Psoas muscle (tissue), 7 donors: ENCODE measurements at regions not wholly inside any gene's neighbourhood (a gene's known extent, or its start where the extent isn't known, plus 50 kb on each side); places are given as distances from the start of the nearest gene placed in this dataset.

Source experiments
- ATAC-seq, 4 donors: fragments of 200-7000 bp; cut with Tn5 transposase; one replicate each; pipeline ENCODE4 v1.9.1; 2020; ENCODE audit warnings: moderate library complexity in 3 of 4, mild to moderate bottlenecking in 2 of 4
- DNase-seq, 2 donors: peaks; one replicate each; pipeline ENCODE4 v3.0.0-alpha.2; 2020
- H3K27ac ChIP-seq: fragments of 200-600 bp; one replicate; pipeline ENCODE4 v1.8.0; 2022
- H3K27me3 ChIP-seq, 3 donors: fragments of 200-600 bp in 1 of 3; one replicate each; pipeline versions ENCODE4 v1.6.1 to v1.8.0; 2013 to 2022; ENCODE audit warnings: low read length in 2 of 3, mild to moderate bottlenecking in 2 of 3, moderate library complexity in 1 of 3; ENCODE audit not compliant: insufficient read depth in 3 of 3
- H3K36me3 ChIP-seq, 2 donors: fragments of 200-600 bp in 1 of 2; one replicate each; pipeline versions ENCODE4 v1.6.1 to v1.8.0; 2013 to 2022; ENCODE audit warnings: low read depth in 1 of 2, mild to moderate bottlenecking in 1 of 2, moderate library complexity in 1 of 2; ENCODE audit not compliant: insufficient read depth in 1 of 2
- H3K4me1 ChIP-seq: fragments of 200-600 bp; one replicate; pipeline ENCODE4 v1.8.0; 2022
- H3K4me3 ChIP-seq: fragments of 200-600 bp; one replicate; pipeline ENCODE4 v1.8.0; 2022; ENCODE audit warnings: mild to moderate bottlenecking
- H3K9me3 ChIP-seq: fragments of 200-600 bp; one replicate; pipeline ENCODE4 v1.8.0; 2022
- WGBS, 3 donors: extraction: QIAGEN DNeasy Blood & Tissue Kit; methylation state at CpG; one replicate each; pipeline versions ENCODE4 v1.1.6 to v1.1.7; 2013; 5-methylcytosine and 5-hydroxymethylcytosine counted together
- intact Hi-C, 2 donors: fragments of 100-400 bp; cut with DNase I; formaldehyde crosslinking; loops; one replicate each; pipeline versions ENCODE4 v1.11.0 to v1.14.2; 2022
- TF ChIP-seq, protein P1 (sequence below): fragments of 200-600 bp; IDR thresholded peaks from one replicate; pipeline ENCODE4 v1.8.0; 2022; ENCODE audit warnings: antibody characterized with exemption
- donor health status: healthy with polysubstance abuse.
- donor health status: DM: no; HTN: no; CAD: no; lungs with moderate emphysema.
- donor health status: Bipolar disorder and iron deficiency.
- donor health status: healthy.
- donor health status: DM: yes; HTN: yes; CAD: no.
- donor health status: DM: no; HTN: no; CAD: no.
- donor health status: DM: yes; HTN: yes; CAD: no.

DNA sequence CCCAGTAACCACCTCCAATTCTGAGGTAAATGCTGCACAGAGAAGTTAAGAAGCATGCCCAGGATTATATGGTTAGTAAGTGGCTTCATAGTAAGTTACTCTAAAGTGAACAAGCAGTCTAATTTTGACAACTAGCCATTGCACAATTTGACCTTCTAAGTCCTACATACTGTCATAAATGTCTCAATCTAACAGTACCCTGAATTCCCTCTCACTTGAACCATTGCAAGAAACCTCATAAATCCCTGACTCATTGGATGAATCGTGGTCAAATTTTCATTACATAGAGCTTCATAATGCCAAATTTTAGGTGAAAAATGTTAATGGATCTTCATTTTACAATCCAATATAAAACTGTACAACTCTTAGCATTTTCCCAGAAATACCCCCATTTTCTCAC lies 217.3 kb upstream of the GRIA4 start:
- TF ChIP-seq, protein P1, sequence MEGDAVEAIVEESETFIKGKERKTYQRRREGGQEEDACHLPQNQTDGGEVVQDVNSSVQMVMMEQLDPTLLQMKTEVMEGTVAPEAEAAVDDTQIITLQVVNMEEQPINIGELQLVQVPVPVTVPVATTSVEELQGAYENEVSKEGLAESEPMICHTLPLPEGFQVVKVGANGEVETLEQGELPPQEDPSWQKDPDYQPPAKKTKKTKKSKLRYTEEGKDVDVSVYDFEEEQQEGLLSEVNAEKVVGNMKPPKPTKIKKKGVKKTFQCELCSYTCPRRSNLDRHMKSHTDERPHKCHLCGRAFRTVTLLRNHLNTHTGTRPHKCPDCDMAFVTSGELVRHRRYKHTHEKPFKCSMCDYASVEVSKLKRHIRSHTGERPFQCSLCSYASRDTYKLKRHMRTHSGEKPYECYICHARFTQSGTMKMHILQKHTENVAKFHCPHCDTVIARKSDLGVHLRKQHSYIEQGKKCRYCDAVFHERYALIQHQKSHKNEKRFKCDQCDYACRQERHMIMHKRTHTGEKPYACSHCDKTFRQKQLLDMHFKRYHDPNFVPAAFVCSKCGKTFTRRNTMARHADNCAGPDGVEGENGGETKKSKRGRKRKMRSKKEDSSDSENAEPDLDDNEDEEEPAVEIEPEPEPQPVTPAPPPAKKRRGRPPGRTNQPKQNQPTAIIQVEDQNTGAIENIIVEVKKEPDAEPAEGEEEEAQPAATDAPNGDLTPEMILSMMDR = no peak
- DNase-seq (no peak), ATAC-seq (no peak)
- 79 to 86% (median 85%) methylated on average over 1 of the region's 1 CpG for WGBS, 3 donors
- H3K36me3 ChIP-seq = no peaks in the 10 kb centered on the region
- no peaks in the 10 kb centered on the region for H3K27me3 ChIP-seq
- H3K4me3 ChIP-seq = no peak overlapping the region
- H3K4me1 ChIP-seq = no peaks in the 10 kb centered on the region
- no peak overlapping the region for H3K27ac ChIP-seq
- intact Hi-C loops = no loop called here
- H3K9me3 ChIP-seq = no peaks in the 10 kb centered on the region

DNA sequence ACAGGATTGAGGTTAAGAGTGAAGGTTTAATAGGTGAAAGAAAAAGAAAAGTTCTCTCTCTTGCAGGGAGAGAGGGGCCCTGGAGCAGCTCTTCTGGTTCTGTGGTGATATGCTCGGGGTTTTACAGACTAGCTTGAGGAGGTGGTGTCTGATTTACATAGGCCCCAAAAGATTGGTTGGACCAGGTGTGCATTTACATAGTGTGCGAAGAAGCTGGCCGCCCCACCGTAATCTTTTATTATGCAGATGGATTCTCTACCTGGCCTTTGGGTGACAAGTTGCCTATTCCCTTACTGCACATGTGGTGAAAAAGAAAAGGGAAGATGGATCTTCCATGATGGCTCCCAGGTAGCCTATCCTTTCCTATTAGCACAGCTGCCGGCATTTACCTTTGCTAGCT lies 219.9 kb upstream of the GRIA4 start:
- TF ChIP-seq, protein P1 = no peak
- no peak overlapping the region for H3K4me3 ChIP-seq
- ATAC-seq (no peak), DNase-seq (no peak)
- no peak overlapping the region for H3K27ac ChIP-seq
- H3K36me3 ChIP-seq = no peaks in the 10 kb centered on the region
- H3K27me3 ChIP-seq = no peaks in the 10 kb centered on the region
- no peaks in the 10 kb centered on the region for H3K4me1 ChIP-seq
- WGBS, 3 donors = 92 to 95% (median 94%) methylated on average over 5 of the region's 5 CpGs
- intact Hi-C loops = no loop called here
- no peaks in the 10 kb centered on the region for H3K9me3 ChIP-seq

DNA sequence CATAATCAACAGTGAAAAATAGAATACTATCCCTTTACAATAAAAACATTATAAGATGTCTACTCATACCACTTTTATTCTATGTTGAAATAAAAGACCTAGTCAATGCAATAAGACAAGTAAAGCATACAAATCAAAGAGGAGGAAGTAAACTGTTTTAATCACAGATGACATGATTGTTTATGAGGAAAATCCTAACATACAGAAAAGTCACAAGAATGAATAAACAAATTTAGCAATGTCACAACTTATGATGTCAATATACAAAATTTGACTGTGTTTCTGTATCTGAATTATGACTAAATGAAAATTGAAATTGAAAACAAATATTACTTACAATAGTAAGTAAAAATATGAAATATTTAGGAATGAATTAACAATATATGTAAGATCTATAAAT lies 221.9 kb upstream of the GRIA4 start:
- no peaks in the 10 kb centered on the region for H3K36me3 ChIP-seq
- DNase-seq (no peak), ATAC-seq (no peak)
- TF ChIP-seq, protein P1 = no peak
- no peak overlapping the region for H3K27ac ChIP-seq
- H3K4me1 ChIP-seq = no peaks in the 10 kb centered on the region
- H3K4me3 ChIP-seq = no peak overlapping the region
- intact Hi-C loops = no loop called here
- H3K9me3 ChIP-seq = no peaks in the 10 kb centered on the region
- H3K27me3 ChIP-seq = no peaks in the 10 kb centered on the region

DNA sequence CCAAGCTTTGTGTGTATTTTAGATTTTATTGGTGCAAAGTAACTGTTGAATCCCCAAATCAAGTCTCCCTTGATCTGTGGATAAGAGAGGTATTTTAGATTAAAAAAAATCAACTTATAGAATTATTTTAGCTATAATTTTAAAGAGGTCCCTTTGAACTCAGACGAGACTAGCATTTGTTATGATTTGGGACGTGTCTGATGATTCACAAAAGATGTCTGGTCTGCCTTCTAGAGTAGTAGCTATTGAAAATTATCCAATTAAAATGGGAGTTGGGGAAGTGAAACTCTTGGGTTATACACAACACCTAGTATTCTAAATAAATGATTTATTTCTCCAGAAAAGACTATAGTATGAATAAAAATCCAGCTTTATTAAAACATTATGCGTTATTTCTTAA lies 227.9 kb upstream of the GRIA4 start:
- ATAC-seq = no peak
- H3K36me3 ChIP-seq = no peaks in the 10 kb centered on the region
- H3K4me3 ChIP-seq = no peak overlapping the region
- intact Hi-C loops = no loop called here
- no peak overlapping the region for H3K27ac ChIP-seq
- no peaks in the 10 kb centered on the region for H3K9me3 ChIP-seq
- TF ChIP-seq, protein P1 = no peak
- H3K4me1 ChIP-seq = no peaks in the 10 kb centered on the region
- DNase-seq = no peak
- WGBS, 3 donors = 85 to 89% (median 88%) methylated on average over 3 of the region's 3 CpGs
- no peaks in the 10 kb centered on the region for H3K27me3 ChIP-seq

DNA sequence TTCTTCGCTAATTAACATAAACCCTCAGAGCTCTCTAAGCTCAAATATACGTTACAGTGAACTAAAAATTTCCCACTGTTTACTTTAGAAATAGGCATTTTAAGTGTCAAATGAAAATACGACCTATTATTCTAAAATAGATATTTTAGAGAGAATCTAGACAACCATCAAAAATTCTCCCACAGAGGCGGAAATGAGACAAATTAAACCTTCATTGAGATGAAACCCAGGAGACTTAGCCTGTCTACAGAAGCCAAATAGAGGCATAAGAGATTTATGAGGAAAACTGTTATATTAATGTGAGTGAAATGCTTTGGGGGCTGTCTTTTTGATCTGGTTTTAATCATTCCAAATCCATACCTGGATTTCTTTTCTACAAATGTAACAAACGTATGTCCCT lies 232.0 kb upstream of the GRIA4 start:
- H3K27ac ChIP-seq = no peak overlapping the region
- H3K9me3 ChIP-seq = no peaks in the 10 kb centered on the region
- no peaks in the 10 kb centered on the region for H3K4me1 ChIP-seq
- no peak overlapping the region for H3K4me3 ChIP-seq
- WGBS, 3 donors = 75 to 82% (median 79%) methylated on average over 5 of the region's 5 CpGs
- TF ChIP-seq, protein P1 = no peak
- intact Hi-C loops = no loop called here
- no peaks in the 10 kb centered on the region for H3K36me3 ChIP-seq
- no peaks in the 10 kb centered on the region for H3K27me3 ChIP-seq
- ATAC-seq = no peak
- no peak for DNase-seq
